AG10803 (cell line): ENCODE measurements at regions not wholly inside any gene's neighbourhood (a gene's known extent, or its start where the extent isn't known, plus 50 kb on each side); places are given as distances from the start of the nearest gene placed in this dataset.

Source experiments
- DNase-seq: peaks from one replicate; pipeline ENCODE4 v3.0.0; 2010; ENCODE audit warnings: low read depth
- H3K4me3 ChIP-seq: 2 replicates; pipeline ENCODE4 v1.5.1; 2011; ENCODE audit warnings: mild to moderate bottlenecking, low read length, control low read depth
- TF ChIP-seq, protein P1 (sequence below): conservative IDR thresholded peaks from 2 replicates; pipeline ENCODE4 v1.5.1; 2011; ENCODE audit warnings: mild to moderate bottlenecking, low read length, control low read depth, inconsistent platforms

GRCh38 chr4:73001885-73002284, 67.6 kb downstream of the COX18 start:
- DNase-seq, result no peak
- H3K4me3 ChIP-seq, result no peak overlapping the region
- TF ChIP-seq, protein P1, sequence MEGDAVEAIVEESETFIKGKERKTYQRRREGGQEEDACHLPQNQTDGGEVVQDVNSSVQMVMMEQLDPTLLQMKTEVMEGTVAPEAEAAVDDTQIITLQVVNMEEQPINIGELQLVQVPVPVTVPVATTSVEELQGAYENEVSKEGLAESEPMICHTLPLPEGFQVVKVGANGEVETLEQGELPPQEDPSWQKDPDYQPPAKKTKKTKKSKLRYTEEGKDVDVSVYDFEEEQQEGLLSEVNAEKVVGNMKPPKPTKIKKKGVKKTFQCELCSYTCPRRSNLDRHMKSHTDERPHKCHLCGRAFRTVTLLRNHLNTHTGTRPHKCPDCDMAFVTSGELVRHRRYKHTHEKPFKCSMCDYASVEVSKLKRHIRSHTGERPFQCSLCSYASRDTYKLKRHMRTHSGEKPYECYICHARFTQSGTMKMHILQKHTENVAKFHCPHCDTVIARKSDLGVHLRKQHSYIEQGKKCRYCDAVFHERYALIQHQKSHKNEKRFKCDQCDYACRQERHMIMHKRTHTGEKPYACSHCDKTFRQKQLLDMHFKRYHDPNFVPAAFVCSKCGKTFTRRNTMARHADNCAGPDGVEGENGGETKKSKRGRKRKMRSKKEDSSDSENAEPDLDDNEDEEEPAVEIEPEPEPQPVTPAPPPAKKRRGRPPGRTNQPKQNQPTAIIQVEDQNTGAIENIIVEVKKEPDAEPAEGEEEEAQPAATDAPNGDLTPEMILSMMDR, result no peak

GRCh38 chr4:72997409-72997808, 72.1 kb downstream of the COX18 start:
- DNase-seq, result peak; percentile 13
- no peak overlapping the region for H3K4me3 ChIP-seq
- TF ChIP-seq, protein P1, result no peak

DNA sequence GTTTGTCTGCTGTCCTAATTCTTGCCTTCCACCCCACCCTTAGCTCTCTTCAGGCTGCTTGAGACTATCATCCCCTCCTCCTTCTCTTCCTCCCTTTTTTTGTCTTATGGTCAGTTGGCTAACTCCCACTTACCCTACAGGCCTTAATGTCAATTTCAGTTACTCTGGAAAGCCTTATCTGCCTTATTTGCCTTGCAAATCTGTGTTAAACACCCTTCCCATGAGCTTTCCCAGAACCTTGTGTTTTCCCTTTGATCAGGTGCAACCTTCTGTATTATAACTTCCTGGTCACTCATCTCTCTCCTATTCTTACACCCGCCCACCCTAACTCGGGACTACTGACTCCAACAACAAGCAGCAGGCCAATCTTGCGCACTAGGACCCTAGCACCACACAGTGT, 74.8 kb downstream of the COX18 start:
- no peak overlapping the region for H3K4me3 ChIP-seq
- TF ChIP-seq, protein P1, result no peak
- DNase-seq, result no peak

GRCh38 chr4:72993876-72994275, 75.6 kb downstream of the COX18 start:
- H3K4me3 ChIP-seq, result no peak overlapping the region
- no peak for DNase-seq
- TF ChIP-seq, protein P1, result no peak

- H3K4me3 ChIP-seq, result no peak overlapping the region
- DNase-seq, result no peak
- TF ChIP-seq, protein P1, result no peak
Observed at GRCh38 chr4:72991873-72992272, 77.6 kb downstream of the COX18 start.

DNA sequence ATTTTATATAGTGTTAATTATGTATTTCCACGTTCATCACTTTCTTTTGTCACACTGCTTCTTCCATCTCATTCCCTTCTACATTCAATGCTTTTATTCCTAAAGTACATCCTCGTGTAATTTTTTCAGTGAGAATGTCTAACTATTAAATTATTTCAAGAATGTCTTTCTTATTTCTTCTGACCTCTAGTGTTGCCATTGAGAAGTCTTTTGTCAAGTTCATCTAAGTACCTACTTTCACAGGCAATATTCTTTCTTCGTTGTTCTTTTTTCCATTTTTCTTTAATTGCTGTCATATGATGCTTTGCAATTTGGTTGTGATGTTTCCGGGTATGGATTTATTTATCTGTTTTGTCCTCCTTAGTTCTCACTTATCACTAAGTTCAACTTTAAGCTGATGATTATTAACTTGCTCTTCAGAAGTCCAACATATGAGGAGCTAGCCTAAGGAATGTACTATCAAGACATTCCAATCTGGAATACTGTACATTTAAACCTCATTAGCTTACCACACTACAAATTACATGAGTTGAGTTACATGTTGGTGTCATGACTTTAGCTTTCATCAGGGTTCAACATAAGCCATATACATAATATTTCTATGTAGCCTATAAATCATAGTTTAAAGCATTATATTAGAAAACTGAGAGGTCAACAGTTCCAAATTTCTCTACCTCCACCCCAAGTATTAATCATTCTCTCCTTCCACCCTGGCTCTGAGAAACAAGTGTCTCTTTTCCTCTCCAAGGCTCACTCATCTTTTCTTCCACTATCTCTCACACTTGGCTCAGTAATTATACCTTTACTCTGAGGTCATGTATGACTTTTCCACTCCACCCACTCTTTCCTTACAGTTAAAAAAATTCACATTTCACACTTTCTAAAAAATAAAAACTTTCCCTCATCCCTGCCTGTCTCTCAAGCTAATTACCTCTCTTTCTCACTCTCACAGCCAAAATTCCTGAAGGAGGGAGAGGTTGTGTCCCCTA, 81.5 kb downstream of the COX18 start:
- H3K4me3 ChIP-seq, result no peak overlapping the region
- TF ChIP-seq, protein P1, result peak; percentile 41
- peak; percentile 27 for DNase-seq

DNA sequence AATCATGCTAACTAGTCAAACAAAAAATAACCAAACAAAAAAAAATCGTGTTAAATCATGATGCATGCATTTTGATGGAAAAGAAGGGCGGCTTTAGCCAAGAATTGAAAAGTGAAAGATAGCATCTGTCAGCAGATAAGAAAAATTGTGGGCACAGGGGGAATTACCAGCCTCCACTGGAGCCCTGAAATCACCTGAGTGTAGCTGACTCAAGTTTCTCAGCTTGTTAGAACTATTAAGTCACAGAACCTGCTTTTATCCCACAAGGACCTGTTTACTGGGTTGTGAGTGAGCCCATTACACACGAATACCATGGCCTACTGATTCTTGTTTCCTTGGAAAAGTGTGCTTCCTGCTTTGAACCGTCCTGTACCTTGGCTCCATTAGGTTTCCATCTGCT, 85.2 kb downstream of the COX18 start:
- H3K4me3 ChIP-seq, result no peak overlapping the region
- no peak for DNase-seq
- TF ChIP-seq, protein P1, result no peak
